ENCODE measurements at regions not wholly inside any gene's neighbourhood (a gene's known extent, or its start where the extent isn't known, plus 50 kb on each side); places are given as distances from the start of the nearest gene placed in this dataset.

- no peak overlapping the region for H3K4me3 ChIP-seq (ENCODE audit: low read depth, low read length)
- POLR2A ChIA-PET, result no interaction called here
- no peaks in the 10 kb centered on the region for H3K27me3 ChIP-seq (ENCODE audit: control insufficient read depth, insufficient read depth, low read length)
- TF ChIP-seq CTCF (IDR thresholded peaks at IDR 0.05; ENCODE audit: low read depth, low read length), result no peak
- no peak overlapping the region for H3K27ac ChIP-seq (ENCODE audit: low read depth, low read length)
- peaks cover 8% of the 10 kb centered on the region; the same call in 1 of the 2 replicates for H3K9me3 ChIP-seq (ENCODE audit: control insufficient read depth, insufficient read depth, low read length)
- DNase-seq (ENCODE audit: low read depth, low spot score), result no peak
- CTCF ChIA-PET, result no interaction called here
Observed at GRCh38 chr6:4242601-4243000, 107.2 kb upstream of the ECI2 start.

GRCh38 chr6:4240148-4240547 lies 104.8 kb upstream of the ECI2 start:
- Histone ChIP-seq H3K9me3 (ENCODE audit: control insufficient read depth, insufficient read depth, low read length) (peaks cover 8% of the 10 kb centered on the region; the same call in 1 of the 2 replicates), H3K4me3 (ENCODE audit: low read depth, low read length) (no peak overlapping the region), H3K27ac (ENCODE audit: low read depth, low read length) (no peak overlapping the region), H3K27me3 (ENCODE audit: control insufficient read depth, insufficient read depth, low read length) (peaks cover 5% of the 10 kb centered on the region)
- ChIA-PET CTCF (interaction anchor here (1.2 kb wide), 1 partner anchor 14 kb away, joined by 5 read pairs; no protein-coding TSS in a partner anchor), POLR2A (no interaction called here)
- no peak for DNase-seq (ENCODE audit: low read depth, low spot score)
- TF ChIP-seq CTCF (IDR thresholded peaks at IDR 0.05; ENCODE audit: low read depth, low read length), result no peak

GRCh38 chr6:4225161-4225872 lies 89.9 kb upstream of the ECI2 start:
- H3K9me3 ChIP-seq (ENCODE audit: control insufficient read depth, insufficient read depth, low read length), result no peaks in the 10 kb centered on the region
- no peak for TF ChIP-seq CTCF (IDR thresholded peaks at IDR 0.05; ENCODE audit: low read depth, low read length)
- H3K27ac ChIP-seq (ENCODE audit: low read depth, low read length), result no peak overlapping the region
- CTCF ChIA-PET, result interaction anchor here (0.7 to 1.8 kb wide), 6 partner anchors 12 to 171 kb away, joined by 3 to 7 read pairs (median 3); no protein-coding TSS in a partner anchor
- POLR2A ChIA-PET, result no interaction called here
- no peak overlapping the region for H3K4me3 ChIP-seq (ENCODE audit: low read depth, low read length)
- no peaks in the 10 kb centered on the region for H3K27me3 ChIP-seq (ENCODE audit: control insufficient read depth, insufficient read depth, low read length)
- no peak for DNase-seq (ENCODE audit: low read depth, low spot score)

- ChIA-PET POLR2A (no interaction called here), CTCF (interaction anchor here (0.7 to 1.8 kb wide), 5 partner anchors 13 to 170 kb away, joined by 3 to 7 read pairs (median 3); no protein-coding TSS in a partner anchor)
- DNase-seq (ENCODE audit: low read depth, low spot score), result no peak
- Histone ChIP-seq H3K4me3 (ENCODE audit: low read depth, low read length) (no peak overlapping the region), H3K27me3 (ENCODE audit: control insufficient read depth, insufficient read depth, low read length) (no peaks in the 10 kb centered on the region), H3K27ac (ENCODE audit: low read depth, low read length) (no peak overlapping the region), H3K9me3 (ENCODE audit: control insufficient read depth, insufficient read depth, low read length) (no peaks in the 10 kb centered on the region)
- TF ChIP-seq CTCF (IDR thresholded peaks at IDR 0.05; ENCODE audit: low read depth, low read length), result no peak
Observed at GRCh38 chr6:4224067-4224978, 88.9 kb upstream of the ECI2 start.
